SU-DHL-6 (cell line): ENCODE measurements at regions not wholly inside any gene's neighbourhood (a gene's known extent, or its start where the extent isn't known, plus 50 kb on each side); places are given as distances from the start of the nearest gene placed in this dataset.

ENCODE experiments used
- H2AFZ ChIP-seq: fragments of 200-600 bp; sonication (generic); 2 replicates; pipeline ENCODE4 v1.6.1; 2014; ENCODE audit warnings: low read depth, mild to moderate bottlenecking, moderate library complexity, mixed read lengths, antibody characterized with exemption, low read length; ENCODE audit not compliant: severe bottlenecking
- H3F3A ChIP-seq: fragments of 200-600 bp; shearing (Covaris generic); 2 replicates; pipeline ENCODE4 v1.6.0; 2016; ENCODE audit warnings: antibody characterized with exemption, mild to moderate bottlenecking; ENCODE audit not compliant: insufficient read depth
- H3K27ac ChIP-seq: fragments of 200-600 bp; sonication (generic); 2 replicates; pipeline ENCODE4 v1.5.1; 2016; ENCODE audit warnings: low read depth, mild to moderate bottlenecking, low read length, moderate library complexity, mixed read lengths
- H3K27me3 ChIP-seq: fragments of 200-600 bp; sonication (generic), shearing (Covaris generic); 2 replicates; pipeline ENCODE4 v1.6.0; 2014; ENCODE audit warnings: mild to moderate bottlenecking, low read length
- H3K36me3 ChIP-seq: fragments of 200-600 bp; sonication (generic); 2 replicates; pipeline ENCODE4 v1.6.1; 2014; ENCODE audit warnings: mild to moderate bottlenecking, low read length, mixed read lengths
- H3K4me2 ChIP-seq: fragments of 300-600, 200-600 bp; shearing (Covaris generic), sonication (generic); 2 replicates; pipeline ENCODE4 v1.6.0; 2014; ENCODE audit warnings: low read length, low read depth, mild to moderate bottlenecking; ENCODE audit not compliant: poor library complexity, severe bottlenecking
- H3K4me3 ChIP-seq: fragments of 200-600 bp; sonication (generic); 2 replicates; pipeline ENCODE4 v1.5.1; 2014; ENCODE audit warnings: antibody characterized with exemption, low read length, mild to moderate bottlenecking, mixed read lengths; ENCODE audit not compliant: insufficient read depth, poor library complexity, severe bottlenecking
- H3K79me2 ChIP-seq: fragments of 200-600 bp; sonication (generic); 2 replicates; pipeline ENCODE4 v1.6.1; 2014; ENCODE audit warnings: mild to moderate bottlenecking, low read length, moderate library complexity; ENCODE audit not compliant: insufficient read depth
- H3K9ac ChIP-seq: fragments of 200-600 bp; sonication (generic); 2 replicates; pipeline ENCODE4 v1.7.0; 2014; ENCODE audit warnings: mild to moderate bottlenecking, low read length
- H3K9me2 ChIP-seq: fragments of 200-600 bp; sonication (generic); replicated peaks from 2 replicates; pipeline ENCODE4 v1.6.1; 2014; ENCODE audit warnings: low read length; ENCODE audit not compliant: insufficient read depth
- H3K9me3 ChIP-seq: fragments of 200-600 bp; sonication (generic); 2 replicates; pipeline ENCODE4 v1.6.1; 2014; ENCODE audit warnings: low read length, mixed read lengths; ENCODE audit not compliant: insufficient read depth
- H4K20me1 ChIP-seq: fragments of 200-600 bp; sonication (generic); 2 replicates; pipeline ENCODE4 v1.6.1; 2014; ENCODE audit warnings: low read depth, mild to moderate bottlenecking, antibody characterized with exemption, low read length, moderate library complexity, mixed read lengths
- EZH2phosphoT487 ChIP-seq: fragments of 200-600 bp; sonication (generic), shearing (Covaris generic); conservative IDR thresholded peaks from 2 replicates; pipeline ENCODE4 v1.6.1; 2018; ENCODE audit warnings: mild to moderate bottlenecking, antibody characterized with exemption, low read length, moderate library complexity, mixed read lengths
- TF ChIP-seq, protein P1 (sequence below): fragments of 200-600 bp; sonication (generic); IDR thresholded peaks from one replicate; pipeline ENCODE4 v1.5.1; 2017; ENCODE audit warnings: antibody characterized with exemption, mild to moderate bottlenecking, low read length, moderate library complexity; ENCODE audit not compliant: insufficient read depth, poor library complexity, severe bottlenecking

GRCh38 chr18:42183746-42184145 lies 228.7 kb downstream of the PIK3C3 start:
- H3F3A ChIP-seq: no peaks in the 10 kb centered on the region
- H3K79me2 ChIP-seq: no peaks in the 10 kb centered on the region
- no peaks in the 10 kb centered on the region; the same call in 1 of the 2 replicates for H3K9me2 ChIP-seq
- no peaks in the 10 kb centered on the region for H3K9me3 ChIP-seq
- no peak for TF ChIP-seq EZH2phosphoT487
- TF ChIP-seq, protein P1, sequence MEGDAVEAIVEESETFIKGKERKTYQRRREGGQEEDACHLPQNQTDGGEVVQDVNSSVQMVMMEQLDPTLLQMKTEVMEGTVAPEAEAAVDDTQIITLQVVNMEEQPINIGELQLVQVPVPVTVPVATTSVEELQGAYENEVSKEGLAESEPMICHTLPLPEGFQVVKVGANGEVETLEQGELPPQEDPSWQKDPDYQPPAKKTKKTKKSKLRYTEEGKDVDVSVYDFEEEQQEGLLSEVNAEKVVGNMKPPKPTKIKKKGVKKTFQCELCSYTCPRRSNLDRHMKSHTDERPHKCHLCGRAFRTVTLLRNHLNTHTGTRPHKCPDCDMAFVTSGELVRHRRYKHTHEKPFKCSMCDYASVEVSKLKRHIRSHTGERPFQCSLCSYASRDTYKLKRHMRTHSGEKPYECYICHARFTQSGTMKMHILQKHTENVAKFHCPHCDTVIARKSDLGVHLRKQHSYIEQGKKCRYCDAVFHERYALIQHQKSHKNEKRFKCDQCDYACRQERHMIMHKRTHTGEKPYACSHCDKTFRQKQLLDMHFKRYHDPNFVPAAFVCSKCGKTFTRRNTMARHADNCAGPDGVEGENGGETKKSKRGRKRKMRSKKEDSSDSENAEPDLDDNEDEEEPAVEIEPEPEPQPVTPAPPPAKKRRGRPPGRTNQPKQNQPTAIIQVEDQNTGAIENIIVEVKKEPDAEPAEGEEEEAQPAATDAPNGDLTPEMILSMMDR: no peak
- H3K27ac ChIP-seq: no peak overlapping the region
- no peaks in the 10 kb centered on the region for H3K27me3 ChIP-seq
- no peak overlapping the region for H3K9ac ChIP-seq
- H3K36me3 ChIP-seq: no peaks in the 10 kb centered on the region
- no peak overlapping the region for H3K4me2 ChIP-seq
- H3K4me3 ChIP-seq: no peak overlapping the region
- no peak overlapping the region for H2AFZ ChIP-seq
- H4K20me1 ChIP-seq: no peaks in the 10 kb centered on the region

DNA sequence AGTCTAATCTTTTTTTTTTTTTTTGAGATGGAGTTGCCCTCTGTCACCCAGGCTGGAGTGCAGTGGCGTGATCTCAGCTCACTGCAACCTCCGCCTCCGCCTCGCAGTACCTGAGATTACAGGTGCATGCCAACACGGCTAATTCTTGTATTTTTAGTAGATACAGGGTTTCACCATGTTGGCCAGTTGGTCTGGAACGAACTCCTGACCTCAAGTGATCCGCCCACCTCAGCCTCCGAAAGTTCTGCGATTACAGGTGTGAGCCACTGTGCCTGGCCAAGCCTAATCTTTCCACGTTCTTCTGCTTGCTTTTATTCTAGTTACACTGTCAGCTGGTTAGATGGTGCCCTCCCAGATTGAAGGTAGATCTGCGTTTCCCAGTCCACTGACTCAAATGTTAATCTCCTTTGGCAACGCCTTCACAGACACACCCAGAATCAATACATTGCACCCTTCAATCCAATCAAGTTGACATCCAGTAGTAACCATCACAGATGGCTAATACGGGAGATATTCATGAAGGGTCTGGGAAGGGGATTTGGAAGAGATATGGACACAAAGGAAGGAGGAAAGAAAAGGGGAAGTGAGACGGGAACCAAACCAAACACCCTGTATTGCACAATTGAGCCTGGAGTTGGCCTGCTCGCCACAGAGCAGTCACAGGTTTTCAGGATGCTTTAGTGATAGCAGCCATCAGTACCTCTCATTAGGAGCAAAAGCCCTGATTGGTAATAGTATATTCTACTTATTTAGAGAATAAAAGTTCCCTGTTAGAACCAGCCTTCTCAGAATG lies 229.8 kb downstream of the PIK3C3 start:
- H3K4me2 ChIP-seq: no peak overlapping the region
- no peak overlapping the region for H2AFZ ChIP-seq
- H3K27ac ChIP-seq: no peak overlapping the region
- no peaks in the 10 kb centered on the region for H3K9me3 ChIP-seq
- no peaks in the 10 kb centered on the region for H3K36me3 ChIP-seq
- no peak overlapping the region for H3K9ac ChIP-seq
- no peaks in the 10 kb centered on the region for H4K20me1 ChIP-seq
- TF ChIP-seq, protein P1: no peak
- no peak for TF ChIP-seq EZH2phosphoT487
- no peaks in the 10 kb centered on the region for H3F3A ChIP-seq
- no peaks in the 10 kb centered on the region for H3K27me3 ChIP-seq
- no peak overlapping the region for H3K4me3 ChIP-seq
- H3K79me2 ChIP-seq: no peaks in the 10 kb centered on the region
- H3K9me2 ChIP-seq: no peaks in the 10 kb centered on the region; the same call in 1 of the 2 replicates

- Histone ChIP-seq H2AFZ (no peak overlapping the region), H3K9ac (no peak overlapping the region), H4K20me1 (no peaks in the 10 kb centered on the region), H3K27me3 (no peaks in the 10 kb centered on the region), H3K4me2 (no peak overlapping the region), H3K79me2 (no peaks in the 10 kb centered on the region), H3K9me3 (no peaks in the 10 kb centered on the region), H3K4me3 (no peak overlapping the region), H3K27ac (no peak overlapping the region), H3F3A (no peaks in the 10 kb centered on the region), H3K36me3 (no peaks in the 10 kb centered on the region), H3K9me2 (no peaks in the 10 kb centered on the region; the same call in 1 of the 2 replicates)
- TF ChIP-seq EZH2phosphoT487: no peak
- TF ChIP-seq, protein P1: no peak
Observed at GRCh38 chr18:42185486-42185885, 230.5 kb downstream of the PIK3C3 start.
